Activated T-cell treated with anti-CD3 and anti-CD28 coated beads for 1 hour (primary cell): ENCODE measurements at regions not wholly inside any gene's neighbourhood (a gene's known extent, or its start where the extent isn't known, plus 50 kb on each side); places are given as distances from the start of the nearest gene placed in this dataset.

ENCODE experiments used
- DNase-seq: peaks from one replicate; pipeline ENCODE4 v3.0.0-alpha.2; 2020; ENCODE audit warnings: low read depth

DNA sequence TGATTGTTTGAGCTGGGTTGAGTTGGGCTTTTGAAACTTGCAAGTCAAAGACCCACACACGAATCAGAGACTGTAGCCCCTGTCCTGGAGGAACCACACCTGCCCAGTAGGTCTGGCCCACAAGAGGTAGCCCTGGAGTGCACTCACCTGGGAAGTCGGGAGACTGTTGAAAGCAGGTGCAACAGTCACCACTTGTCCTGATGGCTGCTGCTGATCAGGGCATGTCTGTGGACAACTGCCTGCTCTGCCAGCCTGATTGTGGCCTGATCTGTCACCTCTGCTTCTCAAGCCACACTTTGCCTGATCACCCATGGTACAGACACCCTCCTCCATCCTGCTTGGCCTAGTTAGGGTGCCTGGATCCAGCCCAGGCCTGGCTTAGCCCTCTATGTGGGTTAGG lies 105.0 kb upstream of the HAAO start:
- DNase-seq: no peak

DNA sequence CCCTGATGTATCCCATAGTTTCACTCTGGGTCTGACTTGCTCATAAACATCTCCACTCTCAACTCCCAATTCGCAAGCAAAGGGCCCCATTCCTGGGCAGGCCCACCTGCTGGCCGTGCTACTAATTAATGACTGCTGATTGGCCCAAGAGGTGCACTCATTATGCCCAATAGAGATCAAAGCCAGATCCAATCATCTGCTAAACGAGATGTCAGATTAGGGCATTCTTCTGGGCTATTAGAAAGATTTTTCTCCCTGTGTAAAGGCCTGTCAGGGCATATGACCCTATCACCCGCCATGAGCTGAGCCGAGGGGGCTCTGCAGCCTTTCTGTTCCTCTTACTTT lies 103.4 kb upstream of the HAAO start:
- DNase-seq: no peak

DNA sequence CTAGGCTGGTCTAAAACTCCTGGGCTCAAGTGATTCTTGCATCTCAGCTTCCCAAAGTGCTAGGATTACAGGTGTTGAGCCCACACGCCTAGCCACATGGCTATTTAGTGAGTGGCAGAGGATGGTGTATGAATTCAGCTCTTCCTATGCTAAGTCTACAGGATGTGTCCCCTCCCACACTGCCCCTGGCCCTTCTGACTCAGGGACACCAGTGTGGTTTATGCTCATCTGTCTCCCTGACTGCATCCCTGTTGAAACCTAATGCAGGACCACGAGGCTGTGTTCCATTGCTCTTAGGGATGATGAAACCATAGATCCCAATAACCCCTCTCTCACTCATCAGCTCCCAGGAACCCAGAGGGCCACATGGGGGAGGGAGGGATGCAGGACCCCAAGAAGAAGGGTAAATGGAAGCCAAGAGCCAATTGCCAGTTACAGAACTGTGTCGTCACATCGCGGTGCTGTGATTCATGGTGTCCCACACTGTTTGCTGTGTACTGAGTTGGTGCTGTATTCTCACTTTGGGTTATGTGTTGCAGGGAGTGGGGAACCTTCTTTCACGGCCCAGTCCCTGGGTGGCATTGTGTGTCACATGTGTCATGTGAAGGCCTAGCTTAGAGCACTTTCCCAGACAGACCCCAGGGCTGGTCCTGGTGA lies 102.9 kb upstream of the HAAO start:
- DNase-seq: no peak

DNA sequence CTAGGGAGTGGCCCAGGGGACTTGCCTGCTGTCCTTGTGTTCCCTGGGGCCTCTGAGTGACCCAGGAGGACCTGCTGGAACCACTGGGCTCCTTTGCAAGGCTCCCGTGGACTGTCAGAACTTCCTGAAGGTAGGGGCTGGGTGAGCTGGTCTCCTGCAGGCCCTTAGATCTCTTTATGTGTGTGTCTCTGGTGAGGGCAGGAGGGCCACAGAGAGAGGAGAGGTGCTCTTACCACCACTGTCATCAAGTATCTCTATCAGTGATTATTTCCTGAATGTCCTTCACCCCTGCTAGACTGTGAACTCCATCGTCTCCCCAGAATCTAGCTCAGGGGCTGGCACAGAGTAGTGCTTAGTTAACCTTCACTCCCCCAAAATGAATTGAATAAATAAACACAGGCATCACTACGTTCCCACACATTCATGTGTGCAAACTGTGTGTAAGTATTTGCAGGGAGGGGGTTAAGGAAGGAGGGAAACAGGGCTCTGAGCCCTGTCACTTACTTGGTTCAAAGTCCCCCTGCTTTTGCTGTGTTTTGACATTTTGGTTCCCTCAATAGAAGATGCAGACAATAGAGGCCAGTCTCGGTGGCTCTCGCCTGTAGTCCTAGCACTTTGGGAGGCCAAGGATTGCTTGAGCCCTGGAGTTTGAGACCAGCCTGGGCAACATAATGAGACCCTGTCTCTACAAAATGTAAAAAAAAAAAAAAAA lies 100.8 kb upstream of the HAAO start:
- no peak for DNase-seq

DNA sequence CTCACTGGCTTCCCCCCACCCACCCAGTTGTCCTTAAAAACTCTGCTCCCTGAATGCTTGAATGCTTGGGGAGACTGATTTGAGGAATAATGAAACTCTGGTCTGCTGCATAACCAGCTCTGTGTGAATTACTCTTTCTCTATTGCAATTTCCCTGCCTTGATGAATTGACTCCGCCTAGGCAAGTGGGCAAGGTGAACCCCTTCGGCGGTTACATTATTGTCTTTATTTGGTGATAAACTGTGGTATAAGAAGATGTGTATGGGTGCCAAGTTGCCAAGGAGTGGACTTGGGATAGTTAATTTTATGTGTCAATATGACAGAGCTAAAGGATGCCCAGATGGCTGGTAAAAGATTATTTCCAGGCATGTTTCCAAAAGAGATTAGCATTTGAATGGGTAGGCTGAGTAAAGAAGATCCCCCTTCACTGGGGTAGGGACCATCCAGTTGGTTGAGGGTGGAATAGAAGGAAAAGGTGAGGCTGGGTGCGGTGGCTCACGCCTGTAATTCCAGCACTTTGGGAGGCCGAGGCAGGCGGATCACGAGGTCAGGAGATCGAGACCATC lies 98.5 kb upstream of the HAAO start:
- DNase-seq: no peak

DNA sequence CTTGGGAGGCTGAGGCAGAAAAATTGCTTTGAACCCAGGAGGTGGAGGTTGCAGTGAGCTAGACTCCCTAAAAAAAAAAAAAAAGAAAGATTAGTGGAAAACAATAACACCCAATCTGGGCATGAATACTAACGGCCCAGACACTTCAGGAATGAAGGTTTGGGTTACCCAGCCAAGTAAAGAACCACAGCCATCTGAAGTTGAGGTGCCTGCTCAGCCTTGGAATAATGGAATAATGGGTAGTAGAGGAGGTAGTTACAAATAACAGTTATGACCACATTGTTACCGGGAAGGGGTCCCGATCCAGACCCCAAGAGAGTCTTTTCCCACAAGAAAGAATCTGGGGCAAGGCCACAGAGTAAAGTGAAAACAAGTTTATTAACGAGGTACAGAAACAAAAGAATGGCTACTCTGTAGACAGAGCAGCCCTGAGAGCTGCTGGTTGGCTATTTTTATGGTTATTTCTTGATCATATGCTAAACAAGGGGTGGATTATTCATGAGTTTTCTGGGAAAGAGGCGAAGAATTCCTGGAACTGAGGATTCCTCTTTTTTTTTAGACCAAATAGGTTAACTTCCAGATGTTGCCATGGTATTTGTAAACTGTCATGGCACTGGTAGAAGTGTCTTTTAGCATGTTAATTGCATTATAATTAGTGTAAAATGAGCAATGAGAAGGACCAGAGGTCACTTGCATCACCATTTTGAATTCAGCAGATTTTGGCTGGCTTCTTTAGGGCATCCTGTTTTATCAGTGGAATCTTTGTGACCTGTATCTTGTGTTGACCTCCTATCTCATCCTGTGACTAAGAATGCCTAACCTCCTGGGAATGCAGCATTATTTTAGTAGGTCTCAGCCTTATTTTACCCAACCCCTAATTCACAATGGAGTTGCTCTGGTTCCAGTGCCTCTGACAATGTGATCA lies 96.2 kb upstream of the HAAO start:
- DNase-seq: no peak

DNA sequence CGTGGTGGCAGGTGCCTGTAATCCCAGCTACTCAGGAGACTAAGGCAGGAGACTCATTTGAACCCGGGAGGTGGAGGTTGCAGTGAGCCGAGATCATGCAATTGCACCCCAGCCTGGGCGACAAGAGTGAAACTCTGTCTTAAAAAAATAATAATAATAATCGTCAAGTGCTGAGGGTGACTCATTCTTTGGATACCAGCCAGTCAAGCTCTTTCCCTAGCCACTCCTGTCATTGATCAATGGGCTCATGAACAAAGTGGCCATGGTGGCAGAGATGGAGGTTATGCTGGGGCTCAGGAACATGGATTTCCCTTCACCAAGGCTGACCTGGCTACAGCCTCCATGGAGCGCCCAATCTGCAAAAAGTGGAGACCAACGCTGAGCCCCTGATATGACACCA lies 94.5 kb upstream of the HAAO start:
- DNase-seq: no peak

DNA sequence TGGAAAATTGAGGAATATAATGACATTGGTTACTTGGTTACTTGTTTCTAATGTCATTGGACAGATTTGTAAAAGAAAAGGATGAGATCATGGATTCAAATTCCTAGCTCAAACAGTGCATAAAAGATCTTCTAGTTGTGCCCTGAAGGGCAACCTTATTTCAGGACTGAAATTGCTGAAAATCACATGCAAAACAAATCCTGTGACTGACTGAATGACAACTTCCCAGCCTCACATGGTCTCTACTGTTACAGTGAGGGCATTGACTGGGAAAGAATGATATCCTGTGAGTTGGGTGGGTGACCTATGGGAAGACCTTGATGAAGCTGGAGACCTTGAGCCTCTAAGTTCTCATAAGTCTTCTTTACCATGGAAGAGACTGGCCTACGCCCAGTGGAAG lies 90.4 kb upstream of the HAAO start:
- no peak for DNase-seq

DNA sequence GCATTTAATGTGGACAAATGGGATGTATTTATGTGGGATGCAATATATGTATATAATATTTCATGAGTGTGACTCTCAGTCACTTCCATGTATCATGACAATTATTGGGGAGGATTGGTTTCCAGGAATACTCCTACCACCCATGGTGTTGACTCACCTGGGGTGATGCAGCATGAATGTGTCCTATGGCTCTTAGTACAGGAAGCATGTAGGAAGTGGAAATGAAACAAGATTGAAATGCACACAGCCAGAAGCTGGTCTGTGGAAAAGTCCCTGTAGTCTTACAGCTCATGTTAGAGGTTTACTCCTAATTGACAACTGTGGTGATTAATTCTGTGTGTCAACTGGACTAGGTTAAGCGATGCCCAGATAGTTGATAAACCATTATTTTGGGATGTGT lies 89.3 kb upstream of the HAAO start:
- DNase-seq: no peak

DNA sequence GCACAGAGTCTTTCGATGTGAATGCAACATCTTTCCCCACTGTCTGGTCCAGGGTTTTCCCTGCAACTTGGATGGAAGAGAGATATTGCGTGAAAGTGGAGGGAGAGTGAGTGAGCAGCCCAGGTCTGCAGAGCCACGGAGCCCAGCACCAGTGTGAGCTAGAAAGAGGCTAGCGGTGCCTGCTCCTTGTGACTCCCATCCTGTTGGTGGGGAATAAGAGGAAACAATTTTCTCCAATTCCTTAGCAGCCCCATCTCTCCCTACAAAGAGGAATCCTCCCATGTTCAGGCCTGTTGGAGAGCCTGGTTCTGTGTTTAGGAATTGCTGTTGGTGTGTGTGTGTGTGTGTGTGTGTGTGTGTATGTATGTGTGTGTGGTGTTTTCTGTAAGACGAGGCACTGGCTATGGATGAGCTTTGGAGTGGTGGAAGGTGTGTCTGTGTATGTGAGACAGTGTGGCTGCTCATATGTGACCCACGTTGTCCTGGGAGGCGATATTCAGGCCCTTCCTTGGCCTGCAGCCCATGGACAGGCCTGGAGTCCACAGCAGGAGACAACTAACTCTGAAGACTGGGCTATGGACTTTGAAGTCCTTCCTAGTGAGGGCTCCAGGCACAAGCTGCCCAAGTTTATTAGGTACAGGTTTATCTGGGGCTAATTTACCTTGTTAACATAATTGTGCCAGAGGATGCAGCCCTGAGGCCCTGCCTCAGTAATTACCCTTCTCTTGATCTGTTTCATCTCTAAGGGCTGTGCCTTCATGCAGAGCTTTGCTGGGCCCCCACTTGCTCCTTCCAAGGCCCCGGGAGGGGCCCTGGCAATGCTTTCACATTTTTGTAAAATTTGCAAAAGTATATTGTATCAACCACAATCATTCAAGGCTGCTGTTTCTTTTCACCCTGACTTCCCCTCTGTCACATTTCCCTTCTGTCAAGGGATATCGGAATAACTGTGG lies 88.6 kb upstream of the HAAO start:
- DNase-seq: no peak

DNA sequence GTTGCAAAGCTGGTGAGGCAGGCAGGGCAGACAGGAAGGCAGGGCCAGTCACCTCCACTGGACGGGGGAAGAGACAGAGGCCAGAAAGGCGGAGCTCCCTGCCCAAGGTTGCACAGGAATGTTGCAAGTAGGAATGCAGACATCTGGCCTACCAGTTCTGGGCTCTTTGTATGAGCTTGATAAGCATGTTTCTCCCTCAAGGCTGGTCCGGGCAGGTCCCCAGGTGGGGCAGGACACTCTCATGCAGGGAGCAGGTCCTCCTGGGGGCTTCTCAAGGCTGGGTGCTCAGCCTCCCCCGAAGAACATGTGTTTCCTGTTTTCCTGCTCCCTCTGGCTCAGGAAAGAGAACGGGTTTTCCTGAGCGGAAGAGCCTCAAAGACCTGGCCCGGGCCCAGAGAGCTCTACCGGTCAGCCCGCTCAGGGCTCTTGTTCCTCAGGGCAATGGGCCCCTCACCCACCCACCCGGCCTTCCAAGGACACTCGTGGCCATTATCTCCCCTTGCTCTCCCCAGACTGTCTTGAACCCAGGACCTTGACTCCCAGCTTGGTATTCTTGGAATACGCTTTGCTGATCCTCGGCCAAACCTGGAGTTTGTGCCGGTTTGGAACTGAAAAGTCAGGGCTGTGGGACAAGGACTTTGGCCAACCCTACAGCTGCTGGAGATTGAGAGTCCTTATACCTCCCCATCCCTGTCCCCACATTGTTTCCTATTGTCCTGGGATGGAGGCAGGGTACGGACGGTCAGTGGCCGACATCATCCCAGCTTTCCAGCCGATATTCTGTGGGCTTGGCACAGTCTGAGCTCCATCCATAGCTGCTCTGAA lies 87.7 kb upstream of the HAAO start:
- DNase-seq: no peak

DNA sequence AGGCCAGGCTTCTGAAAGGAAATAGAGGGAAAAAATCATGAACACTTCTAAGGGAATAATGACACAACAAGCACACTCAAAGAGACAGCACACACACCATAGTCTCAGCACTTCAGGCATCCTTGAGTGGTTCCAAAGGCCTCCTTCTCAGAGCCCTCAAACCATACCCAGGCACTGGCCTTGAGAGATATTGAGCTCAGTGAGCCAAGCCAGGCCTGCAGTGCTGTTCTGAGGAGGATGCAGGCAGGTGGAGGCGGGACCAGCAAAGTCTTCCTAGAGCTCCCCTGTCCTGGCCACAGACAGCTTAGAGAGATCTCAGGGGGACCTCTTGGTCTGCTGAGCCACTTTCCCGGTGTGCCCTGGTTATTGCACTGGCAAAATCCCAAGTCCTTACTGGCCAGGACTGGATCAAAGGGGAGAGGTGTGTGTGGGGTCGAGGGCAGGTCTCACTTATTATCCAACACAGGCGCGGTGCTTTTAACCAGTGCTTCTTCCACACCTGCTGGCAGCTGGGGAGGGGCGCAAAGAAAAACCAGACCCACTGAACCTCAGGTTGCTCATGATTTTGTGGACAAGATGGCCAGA lies 86.8 kb upstream of the HAAO start:
- DNase-seq: no peak

DNA sequence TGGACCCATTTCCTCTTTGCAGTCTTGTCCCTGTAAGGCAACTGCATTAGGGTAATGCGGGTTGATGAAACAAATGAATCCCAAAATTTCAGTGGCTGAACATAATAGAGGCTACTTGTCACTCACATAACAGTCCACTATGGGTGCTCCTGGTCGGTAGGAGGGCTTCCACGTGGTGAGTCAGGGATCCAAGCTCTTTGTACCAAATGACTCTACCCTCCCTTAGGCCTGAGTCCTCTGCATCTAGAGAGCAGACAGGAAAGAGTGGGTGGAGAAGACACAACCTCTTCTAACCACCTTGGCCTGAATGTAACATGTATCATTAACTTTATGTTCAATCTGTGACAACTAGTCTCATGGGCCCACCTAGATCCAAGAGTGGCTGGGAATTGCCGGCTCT lies 86.2 kb upstream of the HAAO start:
- DNase-seq: no peak

DNA sequence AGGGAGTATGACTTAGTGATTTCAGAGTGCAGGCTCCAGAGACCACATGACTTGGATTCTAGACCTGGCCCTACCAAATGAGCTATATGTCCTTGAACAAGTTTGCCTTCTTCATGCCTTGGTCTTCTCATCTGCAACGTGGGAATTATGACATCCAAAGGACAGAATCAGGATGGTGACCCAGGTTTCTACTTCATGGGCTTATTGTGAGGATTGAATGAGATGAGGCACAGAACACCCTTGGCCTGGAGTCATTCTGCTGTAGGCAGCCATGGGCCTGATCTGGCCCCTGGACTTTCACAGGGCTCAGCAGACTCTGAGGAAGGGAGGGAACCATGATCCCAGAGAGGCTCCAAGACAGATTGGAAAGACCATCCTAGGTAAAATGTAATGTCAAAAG lies 85.6 kb upstream of the HAAO start:
- DNase-seq: no peak

DNA sequence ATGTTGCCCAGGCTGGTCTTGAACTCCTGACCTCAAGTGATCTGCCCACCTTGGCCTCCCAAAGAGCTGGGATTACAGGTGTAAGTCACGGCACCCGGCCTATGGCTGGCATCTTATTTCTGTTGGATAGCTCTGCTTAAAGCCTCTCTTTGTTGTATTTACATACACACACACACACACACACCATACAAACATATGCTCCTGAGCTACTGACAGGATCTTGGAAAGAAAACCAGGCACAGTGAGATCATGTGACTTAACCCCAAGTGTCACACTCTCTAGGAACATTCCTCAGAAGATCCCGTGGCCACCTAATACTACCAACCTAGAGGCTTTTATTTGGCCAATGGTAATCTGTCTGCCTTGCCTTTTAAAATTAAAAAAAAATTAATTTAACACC lies 85.1 kb upstream of the HAAO start:
- no peak for DNase-seq

DNA sequence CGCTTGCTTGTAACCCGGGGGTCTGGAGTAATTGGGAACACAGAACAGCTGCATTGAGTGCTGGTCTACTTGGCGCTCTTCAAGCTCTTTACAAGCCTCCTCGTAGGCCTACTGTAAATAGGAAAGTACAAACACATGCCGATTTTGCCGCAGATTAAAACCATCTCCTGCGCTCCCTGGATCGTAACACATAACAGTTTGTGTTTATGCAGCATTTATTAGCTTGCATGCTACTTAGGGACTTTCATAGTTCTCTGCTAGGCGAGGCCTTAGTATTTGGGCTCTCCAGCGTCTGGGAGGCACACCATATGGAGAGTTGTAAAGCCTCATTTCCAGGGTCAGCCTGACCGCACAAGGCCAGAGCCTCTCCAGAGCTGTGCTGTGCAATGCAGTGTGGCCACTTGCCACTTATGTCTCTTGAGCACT lies 84.0 kb upstream of the HAAO start:
- no peak for DNase-seq

DNA sequence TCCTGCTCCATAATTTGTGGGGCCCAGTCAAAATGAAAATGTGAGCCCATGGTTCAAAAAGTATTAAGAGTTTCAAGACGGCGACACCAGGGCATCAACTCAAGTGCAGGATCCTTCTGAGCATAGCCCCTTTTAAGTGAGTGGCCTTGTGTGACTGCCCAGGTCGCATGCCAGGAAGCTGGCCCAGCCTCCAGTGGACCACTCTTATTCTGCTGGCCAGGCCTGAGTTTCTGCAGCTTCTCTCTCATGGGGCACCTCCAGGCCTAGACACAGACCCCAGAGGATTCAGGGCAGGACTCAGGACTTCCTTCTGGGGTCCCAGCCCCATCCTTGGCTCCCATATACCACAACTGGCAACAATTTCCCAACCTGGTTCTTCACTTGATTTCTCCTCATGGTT lies 83.5 kb upstream of the HAAO start:
- no peak for DNase-seq

DNA sequence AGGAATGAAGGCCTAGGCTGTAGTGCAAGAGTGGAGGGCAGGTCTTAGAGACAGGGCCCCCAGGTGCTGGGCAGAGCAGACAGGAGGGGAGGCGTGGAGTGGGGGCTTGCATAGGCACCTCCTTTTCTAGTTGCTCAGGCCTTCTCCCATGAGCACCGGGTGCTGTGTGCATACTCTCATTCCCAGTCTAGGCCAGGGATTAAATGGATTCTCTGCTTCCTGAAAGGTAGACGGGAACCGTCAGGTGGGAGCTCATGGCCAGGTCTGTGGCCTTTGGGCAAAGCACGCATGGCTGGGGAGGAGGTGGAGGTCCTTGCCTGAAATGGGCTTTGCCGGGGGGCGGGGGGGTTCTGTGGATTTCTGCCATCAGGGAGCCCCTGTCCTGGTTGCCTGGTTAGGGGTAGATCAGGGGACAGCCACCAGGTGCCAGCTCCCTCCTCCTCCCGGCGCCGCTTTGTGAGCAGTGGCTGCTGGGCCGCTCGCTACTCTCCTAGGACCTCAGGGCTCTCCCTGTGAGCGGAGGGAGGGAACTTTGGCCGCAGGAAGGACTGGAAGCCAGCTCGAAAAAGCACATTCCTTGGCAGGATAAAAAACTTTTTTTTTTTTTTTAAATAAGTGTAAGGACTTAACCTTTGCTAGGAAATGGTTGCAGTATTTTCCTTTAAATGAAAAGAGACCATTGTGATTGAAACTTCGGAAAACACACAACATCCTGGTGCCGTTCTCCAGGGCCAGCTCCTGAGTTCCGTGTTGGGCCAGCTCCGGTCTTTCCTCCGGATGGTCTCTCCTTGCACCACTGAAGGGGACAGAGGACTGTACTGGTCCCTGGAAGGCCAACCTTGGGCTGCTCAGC lies 82.8 kb upstream of the HAAO start:
- no peak for DNase-seq

DNA sequence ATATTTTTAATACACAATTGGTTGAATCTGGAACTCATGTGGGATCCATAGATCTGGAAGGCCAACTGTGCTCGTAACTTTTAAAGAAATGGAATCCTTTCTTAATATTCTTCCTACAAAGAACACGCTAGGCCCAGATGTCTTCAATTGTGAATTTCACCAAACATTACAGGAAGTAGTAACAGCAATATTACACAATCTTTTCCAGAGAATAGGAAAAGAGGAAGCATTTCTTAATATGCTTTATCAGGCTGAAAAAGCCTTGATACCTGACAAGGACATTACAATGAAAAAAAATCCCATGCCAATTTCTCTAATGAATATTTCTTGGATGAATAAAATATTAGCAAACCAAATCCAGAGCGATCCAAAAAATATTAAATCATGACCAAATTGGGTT lies 80.3 kb upstream of the HAAO start:
- no peak for DNase-seq
